Gastrocnemius medialis (tissue), 4 donors: ENCODE measurements at regions not wholly inside any gene's neighbourhood (a gene's known extent, or its start where the extent isn't known, plus 50 kb on each side); places are given as distances from the start of the nearest gene placed in this dataset.

Source experiments
- CTCF ChIP-seq, 5 experiments: fragments of 450-650 bp in 3 of 5; fragments of 200-600 bp in 2 of 5; sonication (generic) in 2 of 5; IDR thresholded peaks in 4 of 5; conservative IDR thresholded peaks in 1 of 5; 1 replicate in 4 of 5; 2 replicates in 1 of 5; pipeline ENCODE4 v1.5.1; 2016 to 2019; ENCODE audit warnings: antibody characterized with exemption in 5 of 5, mild to moderate bottlenecking in 3 of 5, moderate library complexity in 3 of 5
- POLR2A ChIP-seq, 2 donors: fragments of 450-650 bp; IDR thresholded peaks; one replicate each; pipeline ENCODE4 v1.6.1; 2017; ENCODE audit warnings: antibody characterized with exemption in 2 of 2, mild to moderate bottlenecking in 2 of 2, moderate library complexity in 2 of 2

DNA sequence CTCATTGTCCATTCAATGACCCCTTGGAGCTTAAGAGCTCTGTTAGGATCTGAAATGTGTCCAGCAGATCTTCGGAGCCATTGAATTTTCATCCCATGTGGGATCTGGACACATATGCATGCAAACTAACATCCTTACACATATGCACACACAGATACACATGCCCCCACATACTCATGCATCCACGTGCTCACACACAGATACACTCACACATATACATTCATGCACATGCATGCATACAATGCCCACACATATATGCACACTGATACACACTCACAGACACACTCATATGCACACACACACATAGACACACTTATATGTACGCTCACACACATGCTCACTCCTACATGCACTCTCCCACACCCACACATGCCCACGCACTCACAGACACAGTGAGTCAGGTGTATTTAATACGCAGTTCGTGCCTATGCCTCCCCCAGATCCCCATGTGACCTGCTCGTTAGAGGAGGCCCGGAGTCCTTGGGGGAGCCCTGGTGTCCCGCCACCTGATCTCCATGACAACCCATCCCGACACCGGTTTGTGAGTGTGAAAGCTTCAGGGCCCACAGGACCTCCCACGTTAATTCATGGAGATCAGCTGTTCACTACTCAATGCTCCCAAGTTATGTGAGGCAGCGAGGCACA lies 121.9 kb upstream of the SULF2 start:
- no peak for TF ChIP-seq CTCF (IDR thresholded peaks at IDR 0.05 in 4 of 5, conservative IDR thresholded peaks at IDR 0.05 in 1 of 5)
- no peak for TF ChIP-seq POLR2A (IDR thresholded peaks at IDR 0.05)
